Lower leg skin (tissue), 3 donors: ENCODE measurements at regions not wholly inside any gene's neighbourhood (a gene's known extent, or its start where the extent isn't known, plus 50 kb on each side); places are given as distances from the start of the nearest gene placed in this dataset.

Experiments
- POLR2A ChIP-seq, 2 donors: fragments of 450-650 bp; IDR thresholded peaks; one replicate each; pipeline ENCODE4 v1.6.1; 2016 to 2017; ENCODE audit warnings: antibody characterized with exemption in 2 of 2, mild to moderate bottlenecking in 1 of 2, moderate library complexity in 1 of 2
- TF ChIP-seq, protein P1 (sequence below), 3 donors: fragments of 450-650 bp; IDR thresholded peaks; one replicate each; pipeline ENCODE4 v1.5.1; 2016; ENCODE audit warnings: antibody characterized with exemption in 3 of 3, mild to moderate bottlenecking in 3 of 3, moderate library complexity in 2 of 3

GRCh38 chr6:50257322-50257721, 207.6 kb upstream of the DEFB112 start:
- TF ChIP-seq, protein P1, sequence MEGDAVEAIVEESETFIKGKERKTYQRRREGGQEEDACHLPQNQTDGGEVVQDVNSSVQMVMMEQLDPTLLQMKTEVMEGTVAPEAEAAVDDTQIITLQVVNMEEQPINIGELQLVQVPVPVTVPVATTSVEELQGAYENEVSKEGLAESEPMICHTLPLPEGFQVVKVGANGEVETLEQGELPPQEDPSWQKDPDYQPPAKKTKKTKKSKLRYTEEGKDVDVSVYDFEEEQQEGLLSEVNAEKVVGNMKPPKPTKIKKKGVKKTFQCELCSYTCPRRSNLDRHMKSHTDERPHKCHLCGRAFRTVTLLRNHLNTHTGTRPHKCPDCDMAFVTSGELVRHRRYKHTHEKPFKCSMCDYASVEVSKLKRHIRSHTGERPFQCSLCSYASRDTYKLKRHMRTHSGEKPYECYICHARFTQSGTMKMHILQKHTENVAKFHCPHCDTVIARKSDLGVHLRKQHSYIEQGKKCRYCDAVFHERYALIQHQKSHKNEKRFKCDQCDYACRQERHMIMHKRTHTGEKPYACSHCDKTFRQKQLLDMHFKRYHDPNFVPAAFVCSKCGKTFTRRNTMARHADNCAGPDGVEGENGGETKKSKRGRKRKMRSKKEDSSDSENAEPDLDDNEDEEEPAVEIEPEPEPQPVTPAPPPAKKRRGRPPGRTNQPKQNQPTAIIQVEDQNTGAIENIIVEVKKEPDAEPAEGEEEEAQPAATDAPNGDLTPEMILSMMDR (IDR thresholded peaks at IDR 0.05): no peak
- no peak for TF ChIP-seq POLR2A (IDR thresholded peaks at IDR 0.05)
